DMS114 treated with DMSO at 0.1 percent for 48 hours (cell line): ENCODE measurements at regions not wholly inside any gene's neighbourhood (a gene's known extent, or its start where the extent isn't known, plus 50 kb on each side); places are given as distances from the start of the nearest gene placed in this dataset.

Experiments
- DNase-seq: peaks from one replicate; lab custom pipeline; 2025; ENCODE audit not compliant: unreplicated experiment; lab: John Stamatoyannopoulos, UW

DNA sequence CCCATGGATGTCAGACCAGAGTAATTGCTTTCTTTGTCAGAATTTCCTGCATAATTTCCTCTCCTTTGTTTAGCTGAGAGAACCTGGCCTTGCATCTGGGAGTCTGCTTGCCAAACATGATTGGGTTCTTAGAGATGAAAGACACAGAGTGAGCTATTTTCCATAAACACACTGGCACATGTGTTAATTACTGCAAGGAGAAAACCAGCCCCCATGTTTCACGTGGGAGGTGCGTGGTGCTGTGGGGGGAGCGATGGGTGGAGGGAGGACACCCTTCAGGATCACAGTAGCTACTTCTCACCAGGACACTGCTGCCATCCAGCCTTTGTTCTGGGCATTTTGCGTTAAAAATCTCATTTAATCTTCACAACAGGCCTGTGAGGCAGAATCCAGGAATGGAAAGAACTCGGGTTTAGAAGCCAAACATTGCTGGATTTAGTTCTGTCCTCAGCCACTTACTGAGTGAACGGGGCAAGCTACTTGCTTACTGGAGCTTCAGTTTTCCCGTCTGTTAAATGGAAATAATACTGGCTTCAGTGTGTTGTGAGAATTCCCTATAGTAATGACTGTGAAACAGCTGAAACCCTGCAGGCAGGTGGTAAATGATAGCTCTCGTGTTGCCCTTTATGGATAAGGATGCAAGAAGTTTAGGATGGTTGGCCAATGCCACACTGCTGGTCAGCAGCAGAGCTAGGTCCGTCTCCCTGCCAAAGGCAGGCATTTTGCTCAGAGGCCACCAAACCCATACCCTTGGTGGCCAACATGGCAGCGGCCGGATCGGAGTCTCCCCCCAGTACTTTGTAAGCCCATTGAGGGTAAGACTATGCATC, 100.1 kb upstream of the ASAP2 start:
- DNase-seq, result no peak

DNA sequence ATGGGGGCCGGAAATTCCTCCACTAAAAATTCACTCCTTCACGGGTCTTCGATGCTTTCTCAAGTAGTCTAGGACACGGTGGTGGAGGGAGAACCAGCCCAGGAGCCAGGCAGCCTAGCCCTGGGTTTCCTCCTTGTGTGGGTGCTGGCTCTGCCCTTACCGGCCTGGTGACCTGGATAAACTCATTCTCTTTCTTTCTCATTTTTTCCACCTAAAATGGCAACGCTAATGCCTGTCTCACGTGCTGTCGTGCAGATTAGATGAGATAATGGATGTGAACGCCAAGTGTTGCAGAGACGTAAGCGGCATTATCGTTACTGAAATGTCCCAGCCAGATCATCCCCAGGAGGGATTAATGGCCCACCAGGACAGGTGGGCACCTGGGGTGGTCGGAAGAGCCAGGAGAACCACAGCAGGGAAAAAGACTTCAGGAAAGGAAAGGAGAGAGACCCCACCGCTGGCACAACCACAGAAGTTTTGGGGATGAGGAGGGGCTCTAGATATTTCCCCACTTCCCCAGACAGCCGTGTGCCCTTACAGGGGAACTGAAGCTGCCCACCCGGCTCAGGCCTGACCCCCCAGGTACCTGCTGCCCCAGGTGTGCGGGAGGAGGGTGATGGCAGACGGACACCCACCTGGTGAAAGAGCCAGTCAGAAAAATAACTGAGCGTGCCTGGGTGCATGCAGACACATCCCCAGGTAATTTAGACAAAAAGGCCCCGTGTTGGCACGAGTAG, 100.8 kb upstream of the ASAP2 start:
- DNase-seq, result no peak

DNA sequence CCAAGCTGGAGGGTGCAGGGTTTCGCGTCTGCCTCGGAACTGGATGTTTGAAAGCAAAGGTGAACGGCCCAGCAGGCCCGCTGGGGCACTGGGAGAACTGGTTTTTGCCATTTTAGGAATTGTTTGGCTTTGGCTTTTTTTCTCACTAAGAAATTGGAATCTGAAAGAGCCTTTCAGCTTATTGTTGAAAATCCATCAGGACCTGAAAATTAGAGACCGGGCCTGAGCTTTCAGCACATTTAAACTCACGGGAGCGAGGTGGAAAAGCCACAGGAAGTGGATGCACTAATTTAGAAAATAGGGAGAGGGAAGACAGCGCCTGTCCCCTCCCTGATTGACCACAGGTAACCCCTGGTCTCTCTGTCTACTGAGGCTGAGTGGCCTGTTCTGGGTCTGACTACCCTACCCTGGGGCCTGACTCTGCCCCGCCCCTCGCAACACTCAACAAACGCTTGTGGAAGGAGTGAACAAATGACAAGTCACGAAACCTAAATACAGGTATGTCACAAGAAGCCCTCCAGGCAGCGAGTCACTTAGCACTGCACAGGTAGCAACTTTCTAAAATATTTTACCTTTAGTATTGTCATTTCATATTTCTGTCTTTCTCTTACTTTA, 100.3 kb upstream of the MBOAT2 start:
- DNase-seq, result no peak

DNA sequence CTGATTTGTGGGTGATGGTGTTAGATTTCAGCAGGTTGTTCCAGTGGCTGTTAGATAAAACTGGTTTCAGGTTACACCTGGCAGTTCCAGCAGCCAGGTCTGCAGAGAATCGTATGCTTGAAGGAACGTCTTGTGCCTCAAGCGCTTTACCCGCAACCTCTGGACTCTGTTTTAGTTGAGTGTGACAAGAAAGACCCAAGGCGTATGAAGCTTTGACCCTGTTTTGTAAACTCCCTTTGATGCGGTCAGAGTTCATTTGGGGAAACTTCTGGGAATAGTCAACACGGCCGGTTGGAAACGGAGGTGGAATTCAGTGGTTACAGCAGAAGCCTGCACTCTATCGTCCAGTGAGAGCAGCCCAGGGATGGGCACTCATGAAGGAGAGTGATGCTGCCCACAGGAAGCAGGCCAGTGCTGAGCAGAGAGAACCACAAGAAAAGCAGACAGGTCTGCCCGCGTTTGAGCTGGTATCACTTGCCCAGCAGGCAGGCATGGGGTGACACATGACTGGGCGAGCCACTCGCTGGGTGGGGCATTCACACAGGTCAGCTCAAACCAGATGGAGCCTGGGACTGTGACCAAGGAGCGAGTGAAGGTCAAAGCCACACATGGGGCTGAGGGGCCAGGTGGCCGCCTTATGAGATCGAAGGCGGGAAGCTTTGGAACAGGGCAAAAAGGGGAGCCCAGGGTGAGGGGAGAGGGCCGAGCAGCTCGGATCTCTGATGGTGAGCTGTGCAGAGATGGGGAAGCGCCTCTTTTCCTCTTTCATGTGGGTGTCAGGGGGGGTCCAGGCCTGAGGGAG, 99.6 kb upstream of the MBOAT2 start:
- no peak for DNase-seq

DNA sequence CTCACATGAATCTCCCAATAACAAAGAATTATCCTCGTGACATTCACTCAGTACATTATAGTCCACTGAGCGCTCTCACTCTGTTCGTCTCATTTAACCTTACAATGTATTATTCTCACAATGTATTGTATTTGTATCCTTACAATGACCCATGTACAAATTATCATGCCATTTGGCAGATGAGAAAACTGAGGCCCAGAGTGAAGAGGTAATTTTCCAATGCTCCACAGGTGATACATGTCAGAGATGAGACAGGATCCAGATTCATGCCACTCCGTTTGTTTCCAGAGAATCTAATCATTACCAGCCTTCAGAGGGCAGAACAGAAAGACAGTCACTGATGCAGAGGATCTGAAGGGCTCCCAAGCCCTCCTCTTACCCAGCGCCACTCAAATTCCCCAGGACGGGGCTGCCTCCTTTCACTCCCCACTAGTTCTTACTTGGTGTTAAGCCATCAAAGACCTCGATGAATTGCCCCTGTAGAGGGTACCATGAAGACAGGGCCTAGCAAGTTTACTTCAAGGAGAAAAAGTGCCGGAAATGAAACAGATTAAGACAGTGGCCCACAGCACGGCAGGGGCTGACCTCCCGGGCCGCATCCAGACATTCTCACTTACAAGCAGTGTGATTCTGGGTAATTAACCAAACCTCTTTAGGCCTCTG, 98.4 kb upstream of the MBOAT2 start:
- DNase-seq, result no peak

DNA sequence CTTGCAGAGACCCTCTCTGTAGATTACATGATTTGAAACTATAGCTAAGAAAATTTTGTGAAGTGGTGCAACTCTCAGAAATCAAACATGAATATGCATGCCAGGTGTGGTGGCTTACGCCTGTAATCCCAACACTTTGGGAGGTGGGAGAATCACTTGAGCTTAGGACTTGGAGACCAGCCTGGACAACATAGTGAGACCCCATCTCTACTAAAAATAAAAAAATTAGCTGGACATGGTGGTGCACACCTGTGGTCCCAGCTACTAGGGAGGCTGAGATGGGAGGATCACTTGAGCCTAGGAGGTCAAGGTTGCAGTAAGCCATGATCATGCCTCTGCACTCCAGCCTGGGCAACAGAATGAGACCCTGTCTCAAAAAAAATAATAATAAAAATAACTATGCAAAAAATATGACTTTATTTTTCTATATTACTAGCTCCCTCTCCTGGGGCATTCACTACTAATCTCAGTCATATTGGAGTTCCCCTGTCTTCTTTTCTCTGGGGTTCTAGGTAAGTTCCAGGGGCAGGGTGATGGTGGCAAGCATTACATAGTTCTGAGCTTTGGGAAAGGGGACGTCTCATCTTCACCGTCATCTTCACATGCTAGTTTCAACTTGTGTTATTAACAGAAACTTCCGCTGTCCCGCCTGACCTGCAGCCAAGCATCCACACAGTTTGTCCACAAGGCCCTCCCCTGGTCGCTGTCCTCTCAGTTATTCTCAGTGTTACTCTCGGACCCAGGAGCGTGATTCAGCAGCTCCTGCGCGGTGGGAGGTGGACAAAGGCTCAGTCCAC, 96.8 kb upstream of the MBOAT2 start:
- DNase-seq, result no peak

DNA sequence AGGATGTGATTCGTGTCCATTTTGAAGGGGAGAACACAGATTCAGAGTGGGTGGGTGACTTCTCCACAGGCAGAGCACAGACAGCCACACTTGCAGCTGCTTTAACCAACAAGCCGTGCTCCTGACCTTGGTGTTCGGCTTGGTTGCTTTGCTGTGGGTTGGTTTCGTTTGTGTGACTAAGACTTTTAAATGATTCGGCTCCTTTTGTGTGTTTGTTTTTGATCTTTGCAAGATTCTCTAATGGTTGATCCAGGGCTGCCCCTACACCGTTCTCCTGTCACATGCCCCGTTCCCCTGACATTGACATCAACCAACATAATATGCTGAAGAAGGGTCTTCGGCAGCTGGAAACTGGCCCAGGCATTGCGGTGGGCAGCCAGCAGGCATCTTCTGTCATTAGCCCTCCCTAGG, 95.9 kb upstream of the MBOAT2 start:
- DNase-seq, result no peak

DNA sequence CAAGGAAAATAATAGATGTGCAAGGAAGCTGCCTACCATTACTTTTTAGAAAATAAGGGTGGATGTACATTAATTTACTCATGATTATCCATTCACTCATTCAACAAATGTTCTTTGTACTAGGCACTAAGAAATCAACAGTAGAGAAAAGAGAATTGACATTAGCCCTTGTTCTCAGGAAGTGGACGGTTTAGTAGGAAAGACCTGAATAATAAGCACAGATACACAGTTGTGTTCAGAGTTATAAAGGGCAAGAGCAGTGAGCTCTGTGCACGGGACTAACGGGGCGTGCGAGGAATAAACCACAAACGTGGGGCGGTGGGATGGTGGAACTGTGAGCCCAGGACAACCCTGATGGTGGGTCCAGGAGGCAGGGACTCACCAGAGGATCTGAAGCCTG, 94.4 kb upstream of the MBOAT2 start:
- DNase-seq, result no peak

DNA sequence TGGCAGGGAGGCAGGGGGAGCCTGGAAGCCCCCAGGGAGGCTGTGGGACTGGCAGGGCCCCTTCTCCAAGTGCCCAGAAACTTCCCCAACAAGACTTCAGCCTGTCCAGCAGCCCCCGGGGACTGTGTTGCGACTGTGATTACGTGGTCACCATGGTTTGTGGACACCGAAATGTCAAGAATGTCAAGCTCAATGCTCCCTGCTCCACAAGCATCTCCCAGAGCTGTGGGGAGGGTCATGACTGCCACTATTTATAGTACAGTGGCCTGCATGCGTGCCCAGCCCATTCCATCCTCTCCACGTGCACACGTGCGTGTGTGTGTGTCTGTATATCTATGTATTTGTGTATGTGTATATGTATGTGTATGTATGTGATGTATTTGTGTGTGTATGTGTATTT, 93.8 kb upstream of the MBOAT2 start:
- DNase-seq, result no peak

DNA sequence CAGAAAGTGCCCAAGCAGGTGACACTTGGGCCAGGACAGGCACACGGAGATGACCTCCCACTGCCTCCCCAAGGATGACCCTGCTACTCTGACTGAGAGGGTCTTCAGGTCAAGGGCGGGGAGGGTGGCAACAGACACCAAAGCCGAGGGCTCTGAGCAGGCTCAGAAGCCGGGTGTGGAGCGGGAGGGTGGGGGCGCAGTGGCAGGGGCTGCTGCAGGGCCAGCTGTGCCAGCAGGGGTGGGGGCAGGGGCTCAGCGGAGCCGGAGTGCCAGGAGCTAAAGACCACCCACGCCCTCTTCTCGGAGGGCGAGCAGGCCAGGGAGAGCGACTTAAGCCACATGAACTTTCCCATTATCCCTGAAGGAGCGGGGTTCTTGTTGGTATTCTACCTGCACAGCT, 93.3 kb upstream of the MBOAT2 start:
- DNase-seq, result no peak

DNA sequence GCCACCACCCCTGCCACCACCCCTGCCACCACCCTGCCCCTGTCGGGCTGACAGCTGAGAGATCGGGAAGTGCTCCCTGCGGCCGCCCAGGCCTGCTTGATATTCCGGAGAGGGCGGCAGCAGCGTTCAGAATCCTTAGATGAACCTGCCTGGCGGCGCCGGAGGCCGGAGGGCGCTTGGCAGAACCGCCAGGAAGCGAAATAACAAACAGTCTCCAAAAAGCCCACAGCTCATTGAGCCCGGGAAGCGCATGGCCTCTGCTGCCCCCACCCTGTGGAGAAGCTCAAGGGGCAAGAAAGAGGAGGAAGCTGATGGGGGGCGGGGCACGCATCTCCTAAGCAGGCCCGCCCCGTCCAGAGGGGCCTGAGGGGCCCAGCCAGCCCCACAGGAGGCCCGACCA, 92.2 kb upstream of the MBOAT2 start:
- no peak for DNase-seq

DNA sequence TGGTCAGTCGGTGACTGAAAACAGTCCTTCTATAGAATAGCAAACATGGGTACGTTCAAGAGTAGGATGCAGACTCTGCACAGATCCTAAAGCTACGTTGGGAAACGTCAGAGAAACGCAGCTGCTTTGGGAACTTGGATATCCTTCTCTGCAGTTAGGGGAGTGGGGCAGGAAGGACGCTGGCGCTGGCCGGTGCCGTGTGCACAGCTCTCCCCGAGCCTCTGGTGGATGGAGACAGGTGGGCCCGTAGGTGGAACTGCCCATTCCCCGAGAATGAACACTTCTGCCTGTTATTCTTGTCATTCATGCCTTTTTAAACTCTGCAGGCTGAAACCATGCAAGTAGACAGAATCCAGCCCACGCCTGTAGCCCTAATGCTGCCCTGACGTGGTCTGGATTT, 91.7 kb upstream of the MBOAT2 start:
- no peak for DNase-seq

DNA sequence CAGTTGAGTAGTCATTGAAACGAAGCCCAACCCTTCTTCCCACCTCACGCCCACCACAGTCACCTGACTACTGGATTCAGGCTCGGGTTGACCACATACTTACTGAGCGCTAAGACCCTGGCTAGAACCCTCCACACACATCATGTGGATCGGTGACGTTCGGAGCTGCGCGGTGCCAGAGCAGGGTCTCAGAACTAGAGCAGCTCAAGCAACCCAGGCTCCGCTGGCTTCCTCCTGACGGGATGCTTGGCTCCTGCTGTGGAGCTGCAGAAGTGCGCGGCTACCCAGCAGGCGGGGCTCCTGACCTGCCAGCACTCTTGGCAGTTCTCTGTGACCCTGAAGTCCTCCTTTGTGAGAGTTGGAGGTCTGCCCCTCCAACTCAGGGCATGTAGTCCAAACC, 90.6 kb upstream of the MBOAT2 start:
- DNase-seq, result no peak

DNA sequence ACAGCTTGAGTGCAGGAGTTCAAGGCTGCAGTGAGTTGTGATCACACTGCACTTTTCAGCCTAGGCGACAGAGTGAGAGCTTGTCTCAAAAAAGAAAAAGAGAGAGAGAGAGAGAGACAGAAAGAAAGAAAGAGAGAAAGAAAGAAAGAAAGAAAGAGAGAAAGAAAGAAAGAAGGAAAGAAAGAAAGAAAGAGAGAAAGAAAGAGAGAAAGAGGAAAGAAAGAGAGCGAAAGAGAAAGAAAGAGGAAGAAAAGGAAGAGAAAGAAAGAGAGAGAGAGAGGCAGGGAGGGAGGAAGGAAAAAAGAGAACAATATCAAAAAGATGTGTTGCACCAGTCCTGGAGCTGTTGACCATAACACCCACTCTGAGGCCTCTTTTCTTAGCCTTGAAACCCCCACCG, 89.8 kb upstream of the MBOAT2 start:
- no peak for DNase-seq

DNA sequence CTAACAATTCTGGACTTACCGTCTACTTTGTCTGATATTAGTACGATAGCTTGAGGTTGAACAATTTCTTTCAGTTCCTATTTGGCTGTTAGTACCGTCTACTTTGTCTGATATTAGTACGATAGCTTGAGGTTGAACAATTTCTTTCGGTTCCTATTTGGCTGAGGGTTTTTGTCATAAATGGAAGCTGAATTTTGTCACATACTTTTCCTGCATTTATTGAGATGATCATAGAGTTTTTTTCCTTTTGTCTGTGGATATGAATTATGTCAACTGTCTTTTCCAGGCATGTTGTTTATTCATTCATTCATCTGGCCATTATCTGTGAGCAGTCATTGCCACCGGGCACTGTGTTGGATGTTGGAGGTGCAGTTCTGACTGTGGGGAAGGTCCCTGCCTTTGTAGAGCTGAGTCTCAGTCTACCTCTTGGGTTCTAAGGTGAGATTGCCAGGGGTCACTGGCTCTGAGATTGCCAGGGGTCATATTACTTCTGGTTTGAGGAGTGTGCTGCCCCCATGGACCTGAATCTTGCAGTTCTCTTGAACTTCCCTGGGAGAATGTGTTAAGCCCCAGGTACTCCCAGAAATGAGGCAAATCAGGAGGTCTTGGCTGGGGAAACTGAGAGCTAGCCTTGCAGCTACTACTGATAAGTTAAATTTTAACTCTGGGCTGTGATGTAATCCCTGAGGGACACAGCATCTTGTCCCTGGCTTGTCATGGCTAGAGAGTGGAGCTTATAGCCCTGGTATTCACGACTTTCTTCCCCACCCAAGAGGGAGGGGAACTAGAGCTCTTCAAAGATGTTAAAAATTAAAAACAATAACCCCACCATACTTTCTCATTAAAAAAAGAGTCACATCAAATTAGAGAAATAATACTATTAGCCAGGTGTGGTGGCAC, 89.1 kb upstream of the MBOAT2 start:
- DNase-seq, result no peak

DNA sequence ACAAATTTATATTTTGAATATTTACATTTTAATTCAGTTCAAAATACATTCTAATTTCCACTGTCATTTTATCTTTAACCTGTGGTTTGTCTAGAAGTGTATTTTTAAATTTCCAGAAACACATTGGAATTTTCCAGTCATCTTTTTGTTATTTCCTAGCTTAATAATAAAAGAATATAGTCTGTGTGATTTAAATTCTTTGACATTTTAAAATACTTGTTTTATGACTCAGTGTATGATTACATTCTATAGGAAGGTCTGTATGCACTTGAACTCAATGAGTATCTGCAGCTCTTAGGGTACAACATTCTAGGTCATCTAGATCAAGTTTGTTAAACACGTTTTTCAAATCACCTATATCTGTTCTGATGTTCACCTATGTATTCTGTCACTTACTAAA, 88.3 kb upstream of the MBOAT2 start:
- DNase-seq, result no peak

DNA sequence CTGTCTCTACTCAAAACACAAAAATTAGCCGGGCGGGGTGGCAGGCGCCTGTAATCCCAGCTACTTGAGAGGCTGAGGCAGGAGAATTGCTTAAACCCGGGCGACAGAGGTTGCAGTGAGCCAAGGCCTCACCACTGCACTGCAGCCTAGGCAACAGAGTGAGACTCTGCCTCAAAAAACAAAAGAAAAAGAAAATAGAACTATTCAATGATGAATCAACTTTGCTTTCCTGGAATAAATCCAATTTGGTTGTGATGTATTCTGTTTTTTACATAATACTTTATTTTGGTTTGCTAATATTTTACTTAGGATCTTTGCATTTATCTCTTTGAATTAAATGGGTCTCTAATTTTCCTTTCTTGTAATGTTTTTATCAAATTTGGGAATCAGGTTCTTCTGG, 86.3 kb upstream of the MBOAT2 start:
- DNase-seq, result no peak

DNA sequence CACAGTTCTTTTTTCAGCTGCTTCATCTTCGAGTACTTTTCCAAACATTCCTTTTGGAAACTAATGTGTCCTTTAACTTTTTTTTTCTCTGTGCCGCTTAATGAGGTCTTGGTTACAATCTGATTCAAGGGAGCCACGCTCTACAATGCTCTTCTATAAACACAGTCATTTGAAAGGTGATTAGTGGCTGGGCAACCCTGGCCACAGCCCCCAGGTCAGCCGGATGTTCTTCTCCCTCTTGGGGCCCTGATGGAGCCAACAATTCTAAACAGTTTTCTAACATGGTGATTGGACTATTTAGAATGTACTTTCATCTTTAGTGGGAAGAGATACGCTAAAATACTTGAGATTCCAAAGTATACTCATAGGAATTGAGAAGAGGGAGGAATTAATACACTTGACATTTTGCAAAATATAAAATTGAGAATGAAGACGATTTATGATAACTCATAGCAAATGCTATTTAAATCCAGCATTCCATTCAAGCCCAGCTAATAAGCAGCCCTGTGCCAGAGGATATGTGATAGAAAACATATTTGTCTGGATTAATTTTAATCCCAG, 83.7 kb upstream of the MBOAT2 start:
- DNase-seq, result no peak

DNA sequence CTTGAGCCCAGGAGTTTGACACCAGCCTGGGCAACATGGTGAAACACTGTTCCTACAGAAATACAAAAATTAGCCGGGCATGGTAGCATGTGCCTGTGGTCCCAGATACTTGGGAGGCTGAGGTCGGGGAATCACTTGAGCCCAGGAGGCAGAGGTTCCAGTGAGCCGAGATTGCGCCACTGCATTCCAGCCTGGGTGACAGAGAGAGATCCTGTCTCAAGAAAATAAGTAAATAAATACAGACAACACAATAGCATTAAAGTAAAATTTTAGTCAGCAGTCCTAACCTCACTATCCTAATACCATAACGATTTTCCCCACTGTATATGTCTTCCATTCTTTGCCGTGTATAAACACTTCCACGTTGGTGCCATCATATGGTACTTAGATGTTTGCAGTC, 83.0 kb upstream of the MBOAT2 start:
- no peak for DNase-seq
